Naive thymus-derived CD8-positive, alpha-beta T cell (primary cell): ENCODE measurements at regions not wholly inside any gene's neighbourhood (a gene's known extent, or its start where the extent isn't known, plus 50 kb on each side); places are given as distances from the start of the nearest gene placed in this dataset.
"Not testable (repeated sequence)": the region's sequence is repeated elsewhere in the genome, so short reads cannot be mapped to it uniquely, and the experiment has no call there.

Source experiments
- ATAC-seq, 2 donors: fragments of 150-1000 bp; cut with Tn5 transposase in 1 of 2; sonication (Bioruptor Pico), chemical (Tn5 transposase) in 1 of 2; 1 replicate in 1 of 2; 2 replicates in 1 of 2; pipeline ENCODE4 v1.10.0; 2021; ENCODE audit warnings: mild to moderate bottlenecking in 2 of 2, moderate library complexity in 2 of 2
- POLR2A ChIA-PET: fragments of 350-600 bp; sonication (Branson Sonifier 250); formaldehyde crosslinking; loops from one replicate; lab custom pipeline; 2021; ENCODE audit warnings: antibody characterized with exemption; lab: Charles Lee
- DNase-seq, 10 donors: peaks; one replicate each; pipeline versions ENCODE4 v3.0.0 to v3.0.0-alpha.2; 2020 to 2022
- H3K27ac Mint-ChIP-seq, 10 donors: one replicate each; pipeline ENCODE4 v1.8.0; 2020 to 2022; ENCODE audit warnings: mild to moderate bottlenecking in 10 of 10, mixed read lengths in 10 of 10, moderate library complexity in 4 of 10, inconsistent platforms in 1 of 10
- H3K27me3 Mint-ChIP-seq, 5 donors: one replicate each; pipeline ENCODE4 v1.8.0; 2021 to 2022; ENCODE audit warnings: mixed read lengths in 5 of 5
- H3K36me3 Mint-ChIP-seq, 3 donors: one replicate each; pipeline ENCODE4 v1.8.0; 2020 to 2022; ENCODE audit warnings: mixed read lengths in 3 of 3, mild to moderate bottlenecking in 2 of 3, inconsistent platforms in 1 of 3
- H3K4me1 Mint-ChIP-seq, 4 donors: one replicate each; pipeline ENCODE4 v1.8.0; 2021 to 2022; ENCODE audit warnings: mixed read lengths in 4 of 4
- H3K4me3 Mint-ChIP-seq, 10 donors: one replicate each; pipeline ENCODE4 v1.8.0; 2020 to 2022; ENCODE audit warnings: mild to moderate bottlenecking in 10 of 10, mixed read lengths in 10 of 10, moderate library complexity in 6 of 10, inconsistent platforms in 1 of 10
- H3K9me3 Mint-ChIP-seq, 9 donors: one replicate each; pipeline ENCODE4 v1.8.0; 2020 to 2022; ENCODE audit warnings: mixed read lengths in 9 of 9, mild to moderate bottlenecking in 3 of 9, inconsistent platforms in 1 of 9, moderate library complexity in 1 of 9

DNA sequence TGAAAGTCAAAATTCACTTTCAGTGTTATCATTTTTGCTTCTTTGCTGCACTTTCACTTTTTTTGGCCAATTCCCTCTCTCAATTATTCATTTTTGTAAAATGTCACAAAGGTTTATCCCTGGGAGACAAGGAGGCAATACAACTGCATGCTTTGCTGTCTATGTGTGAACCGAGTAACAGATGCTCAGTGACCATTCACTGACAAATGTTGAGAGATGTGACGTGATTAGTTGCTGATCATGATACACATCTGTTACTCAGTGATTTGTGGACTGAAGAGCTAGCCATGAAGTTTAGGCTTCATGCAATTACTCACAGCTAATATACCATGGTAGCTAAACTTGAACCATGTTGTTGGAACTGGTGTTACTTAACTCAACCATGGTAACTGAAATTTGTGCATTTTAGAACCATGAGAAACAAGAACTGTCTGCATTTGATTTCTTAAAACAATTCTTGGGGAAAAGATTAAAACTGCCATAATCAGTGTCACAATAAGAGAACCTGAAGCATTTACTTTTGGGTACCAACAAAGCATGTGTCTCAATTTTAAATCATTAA is 86.8 kb upstream of the BTG1 start:
- H3K36me3 Mint-ChIP-seq, ATAC-seq, DNase-seq, H3K27me3 Mint-ChIP-seq, H3K4me3 Mint-ChIP-seq, H3K9me3 Mint-ChIP-seq: not testable (repeated sequence)
- peaks cover 10 to 37% (median 27%) of the 10 kb centered on the region in 4 donors for H3K4me1 Mint-ChIP-seq
- peak overlapping the region in 1 of 10 donors; percentile 71 for H3K27ac Mint-ChIP-seq
- POLR2A ChIA-PET = interaction anchor here (3.9 kb wide), 1 partner anchor 87 kb away, joined by 38 read pairs; the partner anchor contains the start of gene BTG1

DNA sequence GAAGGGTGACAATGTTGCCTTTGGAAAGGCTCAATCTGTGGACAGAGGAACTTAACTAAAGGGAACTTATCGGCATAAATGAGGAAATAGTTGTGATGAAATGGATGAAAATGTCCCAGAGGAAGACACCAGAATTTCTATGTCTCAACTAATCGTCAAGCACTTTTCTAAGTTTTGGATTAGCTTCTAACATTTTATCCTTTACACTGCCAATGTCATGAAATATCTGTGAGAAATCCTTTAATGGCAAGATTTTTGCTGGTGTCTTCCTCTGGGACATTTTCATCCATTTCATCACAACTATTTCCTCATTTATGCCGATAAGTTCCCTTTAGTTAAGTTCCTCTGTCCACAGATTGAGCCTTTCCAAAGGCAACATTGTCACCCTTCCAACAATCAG is 86.3 kb upstream of the BTG1 start:
- H3K4me3 Mint-ChIP-seq, H3K27me3 Mint-ChIP-seq, DNase-seq, H3K36me3 Mint-ChIP-seq, H3K27ac Mint-ChIP-seq, ATAC-seq, H3K9me3 Mint-ChIP-seq: not testable (repeated sequence)
- POLR2A ChIA-PET = interaction anchor here (1.1 kb wide), 1 partner anchor 87 kb away, joined by 5 read pairs; the partner anchor contains the start of gene BTG1
- peaks cover 7 to 33% (median 23%) of the 10 kb centered on the region in 4 donors for H3K4me1 Mint-ChIP-seq

DNA sequence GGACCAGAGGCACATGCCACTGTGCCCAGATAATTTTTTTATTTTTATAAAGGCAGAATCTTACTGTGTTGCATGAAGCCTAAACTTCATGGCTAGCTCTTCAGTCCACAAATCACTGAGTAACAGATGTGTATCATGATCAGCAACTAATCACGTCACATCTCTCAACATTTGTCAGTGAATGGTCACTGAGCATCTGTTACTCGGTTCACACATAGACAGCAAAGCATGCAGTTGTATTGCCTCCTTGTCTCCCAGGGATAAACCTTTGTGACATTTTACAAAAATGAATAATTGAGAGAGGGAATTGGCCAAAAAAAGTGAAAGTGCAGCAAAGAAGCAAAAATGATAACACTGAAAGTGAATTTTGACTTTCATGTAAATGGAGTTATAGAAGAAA is 85.9 kb upstream of the BTG1 start:
- not testable (repeated sequence) for H3K27ac Mint-ChIP-seq, H3K9me3 Mint-ChIP-seq, DNase-seq, H3K4me3 Mint-ChIP-seq, H3K27me3 Mint-ChIP-seq, H3K36me3 Mint-ChIP-seq, ATAC-seq
- H3K4me1 Mint-ChIP-seq = peaks cover 7 to 33% (median 25%) of the 10 kb centered on the region in 4 donors
- POLR2A ChIA-PET = interaction anchor here (1.1 kb wide), 1 partner anchor 86 kb away, joined by 5 read pairs; the partner anchor contains the start of gene BTG1

GRCh38 chr12:92229381-92229780 is 83.7 kb upstream of the BTG1 start:
- DNase-seq (no peak), ATAC-seq (no peak)
- H3K27ac Mint-ChIP-seq = peak overlapping the region in 1 of 10 donors; percentile 15
- H3K4me3 Mint-ChIP-seq = no peak overlapping the region
- H3K27me3 Mint-ChIP-seq = no peaks in the 10 kb centered on the region
- H3K9me3 Mint-ChIP-seq = no peaks in the 10 kb centered on the region
- POLR2A ChIA-PET = no interaction called here
- H3K4me1 Mint-ChIP-seq = peaks cover 2 to 25% (median 17%) of the 10 kb centered on the region in 4 donors
- no peaks in the 10 kb centered on the region for H3K36me3 Mint-ChIP-seq

DNA sequence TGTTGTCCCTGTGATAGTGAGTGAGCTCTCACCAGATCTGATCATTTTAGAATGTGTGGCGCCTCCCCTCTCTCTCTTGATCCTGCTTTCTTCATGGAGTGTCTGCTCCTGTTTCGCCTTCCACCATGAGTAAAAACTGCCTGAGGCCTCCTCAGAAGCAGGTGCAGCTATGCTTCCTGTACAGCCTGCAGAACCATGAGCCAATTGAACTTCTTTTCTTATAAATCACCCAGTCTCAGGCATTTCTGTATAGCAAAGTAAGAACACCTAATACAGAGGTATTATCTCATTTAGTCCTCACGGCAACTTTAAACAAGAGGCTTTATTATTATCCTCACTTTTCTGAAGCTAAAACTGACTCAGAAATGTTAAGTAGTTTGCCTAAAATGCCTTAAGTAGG is 81.3 kb upstream of the BTG1 start:
- no peaks in the 10 kb centered on the region for H3K27me3 Mint-ChIP-seq
- ATAC-seq (no peak), DNase-seq (no peak)
- H3K4me3 Mint-ChIP-seq = no peak overlapping the region
- peaks cover 0 to 11% (median 5%) of the 10 kb centered on the region in 4 donors for H3K4me1 Mint-ChIP-seq
- POLR2A ChIA-PET = interaction anchor here (0.6 to 1.3 kb wide), 2 partner anchors 9 to 115 kb away, joined by 3 read pairs; no protein-coding TSS in a partner anchor
- no peak overlapping the region for H3K27ac Mint-ChIP-seq
- H3K9me3 Mint-ChIP-seq = no peaks in the 10 kb centered on the region
- no peaks in the 10 kb centered on the region for H3K36me3 Mint-ChIP-seq

- Mint-ChIP-seq H3K36me3 (no peaks in the 10 kb centered on the region), H3K4me3 (no peak overlapping the region), H3K27me3 (no peaks in the 10 kb centered on the region), H3K9me3 (no peaks in the 10 kb centered on the region), H3K27ac (no peak overlapping the region), H3K4me1 (peaks cover 0 to 11% (median 4%) of the 10 kb centered on the region in 4 donors)
- ATAC-seq (no peak), DNase-seq (no peak)
- POLR2A ChIA-PET = interaction anchor here (1.1 to 1.5 kb wide), 2 partner anchors 14 to 176 kb away, joined by 4 read pairs; no protein-coding TSS in a partner anchor
Measured at GRCh38 chr12:92226071-92226661, 80.5 kb upstream of the BTG1 start.

- DNase-seq (no peak), ATAC-seq (no peak)
- POLR2A ChIA-PET = interaction anchor here (0.6 kb wide), 1 partner anchor 37 kb away, joined by 3 read pairs; no protein-coding TSS in a partner anchor
- Mint-ChIP-seq H3K27ac (no peak overlapping the region), H3K4me1 (peaks cover 2 to 11% (median 6%) of the 10 kb centered on the region in 4 donors), H3K4me3 (no peak overlapping the region), H3K27me3 (no peaks in the 10 kb centered on the region), H3K9me3 (peaks cover 0 to 2% (median 0%) of the 10 kb centered on the region in 9 donors), H3K36me3 (no peaks in the 10 kb centered on the region)
Measured at GRCh38 chr12:92224685-92225331, 79.2 kb upstream of the BTG1 start.

GRCh38 chr12:92223481-92223880 is 77.8 kb upstream of the BTG1 start:
- Mint-ChIP-seq H3K4me1 (peaks cover 10 to 23% (median 12%) of the 10 kb centered on the region in 4 donors), H3K9me3 (peaks cover 0 to 3% (median 0%) of the 10 kb centered on the region in 9 donors), H3K4me3 (no peak overlapping the region), H3K36me3 (peaks cover 0 to 2% (median 0%) of the 10 kb centered on the region in 3 donors), H3K27ac (no peak overlapping the region), H3K27me3 (no peaks in the 10 kb centered on the region)
- ATAC-seq = no peak
- POLR2A ChIA-PET = interaction anchor here (0.7 to 1.3 kb wide), 3 partner anchors 27 to 419 kb away, joined by 3 to 4 read pairs (median 3); partner anchors contain the start of gene BTG1
- no peak for DNase-seq

DNA sequence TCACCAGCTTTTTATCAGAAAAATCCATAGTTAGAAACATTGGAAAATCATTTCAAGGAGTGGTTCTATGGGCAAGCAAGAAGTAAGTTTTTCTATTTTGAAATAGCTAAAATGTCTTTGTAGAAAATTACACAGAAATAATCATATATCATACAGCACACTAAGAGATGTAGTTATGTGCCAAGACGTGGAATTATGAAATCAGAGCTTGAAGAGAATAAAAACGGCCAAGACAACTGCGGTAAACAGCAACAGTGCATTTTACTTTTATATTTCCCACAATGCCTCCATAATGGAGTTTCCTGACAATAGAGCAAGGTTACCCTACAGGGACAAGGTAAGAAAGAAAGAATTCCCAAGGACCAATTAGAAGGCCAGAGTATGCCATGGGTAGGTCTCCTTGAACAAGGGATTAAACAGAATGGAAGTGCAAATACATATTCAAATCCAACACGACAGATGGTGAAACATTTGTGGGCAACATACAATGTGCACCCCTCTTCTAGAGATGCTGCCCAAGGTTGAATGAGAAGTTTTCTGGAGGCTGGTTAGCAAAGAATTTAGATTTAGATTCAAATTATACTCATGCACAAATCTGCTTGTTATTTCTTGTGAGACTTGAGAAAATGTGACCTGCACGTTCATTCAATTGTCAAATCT is 76.1 kb upstream of the BTG1 start:
- Mint-ChIP-seq H3K9me3 (peaks cover 0 to 5% (median 0%) of the 10 kb centered on the region in 9 donors), H3K27ac (no peak overlapping the region), H3K27me3 (no peaks in the 10 kb centered on the region), H3K4me3 (no peak overlapping the region), H3K4me1 (peaks cover 14 to 27% (median 22%) of the 10 kb centered on the region in 4 donors), H3K36me3 (peaks cover 0 to 2% (median 0%) of the 10 kb centered on the region in 3 donors)
- POLR2A ChIA-PET = no interaction called here
- ATAC-seq (no peak), DNase-seq (no peak)

- Mint-ChIP-seq H3K27ac (peak overlapping the region in 2 of 10 donors; percentile 7 to 48), H3K36me3 (peaks cover 0 to 5% (median 2%) of the 10 kb centered on the region in 3 donors), H3K4me1 (peaks cover 16 to 34% (median 25%) of the 10 kb centered on the region in 4 donors), H3K9me3 (peaks cover 0 to 9% (median 0%) of the 10 kb centered on the region in 9 donors), H3K4me3 (peak overlapping the region in 1 of 10 donors; percentile 42), H3K27me3 (no peaks in the 10 kb centered on the region)
- POLR2A ChIA-PET = interaction anchor here (0.7 to 1.3 kb wide), 4 partner anchors 9 to 180 kb away, joined by 3 to 4 read pairs (median 3); partner anchors contain the start of gene BTG1
- DNase-seq (no peak), ATAC-seq (no peak)
Measured at GRCh38 chr12:92218394-92219077, 72.9 kb upstream of the BTG1 start.

DNA sequence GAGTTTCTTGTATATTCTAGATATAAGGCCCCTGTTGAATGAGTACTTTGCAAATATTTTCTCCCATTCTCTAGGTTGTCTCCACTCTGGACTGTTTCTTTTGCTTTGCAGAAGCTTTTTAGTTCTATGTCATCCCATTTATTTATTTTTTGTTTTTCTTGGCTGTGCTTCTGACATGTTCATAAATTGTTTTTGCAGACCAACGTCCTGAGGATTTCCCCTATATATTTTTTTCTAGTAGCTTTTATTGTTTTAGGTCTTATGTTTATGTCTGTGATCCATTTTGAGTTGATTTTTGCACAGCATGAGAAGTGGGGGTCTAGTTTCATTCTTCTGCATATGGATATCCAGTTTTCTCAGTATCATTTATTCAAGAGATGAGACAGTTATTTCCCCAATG is 70.4 kb upstream of the BTG1 start:
- POLR2A ChIA-PET = interaction anchor here (0.6 to 0.7 kb wide), 2 partner anchors 20 to 71 kb away, joined by 3 to 9 read pairs; partner anchors contain the start of gene BTG1
- no peak for ATAC-seq
- H3K27ac Mint-ChIP-seq = no peak overlapping the region

More for the DNA sequence above, 70.4 kb upstream of the BTG1 start:
- Mint-ChIP-seq H3K27me3 (no peaks in the 10 kb centered on the region), H3K4me3 (no peak overlapping the region), H3K9me3 (peaks cover 0 to 11% (median 9%) of the 10 kb centered on the region in 9 donors), H3K36me3 (peaks cover 0 to 9% (median 7%) of the 10 kb centered on the region in 3 donors), H3K4me1 (peaks cover 19 to 46% (median 33%) of the 10 kb centered on the region in 4 donors)
- no peak for DNase-seq
